ENCODE measurements at regions not wholly inside any gene's neighbourhood (a gene's known extent, or its start where the extent isn't known, plus 50 kb on each side); places are given as distances from the start of the nearest gene placed in this dataset.

- DNase-seq: no peak
These were observed 80.1 kb upstream of the ALDH1B1 start for GRCh38 chr9:38312406-38312805.

GRCh38 chr9:38311382-38312270 lies 80.9 kb upstream of the ALDH1B1 start:
- DNase-seq: no peak

GRCh38 chr9:38309324-38310195 lies 82.9 kb upstream of the ALDH1B1 start:
- no peak for DNase-seq

GRCh38 chr9:38308136-38308535 lies 84.4 kb upstream of the ALDH1B1 start:
- no peak for DNase-seq

GRCh38 chr9:38306899-38307298 lies 85.6 kb upstream of the ALDH1B1 start:
- DNase-seq: no peak

- no peak for DNase-seq
These were observed 86.9 kb upstream of the ALDH1B1 start for GRCh38 chr9:38305582-38305981.

- DNase-seq: no peak
These were observed 91.0 kb upstream of the ALDH1B1 start for GRCh38 chr9:38301376-38302106.

- DNase-seq: no peak
These were observed 92.6 kb upstream of the ALDH1B1 start for GRCh38 chr9:38299856-38300255.

- DNase-seq: no peak
These were observed 93.6 kb upstream of the ALDH1B1 start for GRCh38 chr9:38298904-38299303.

- no peak for DNase-seq
These were observed 94.0 kb upstream of the ALDH1B1 start for GRCh38 chr9:38298503-38298902.

- DNase-seq: no peak
These were observed 95.7 kb upstream of the ALDH1B1 start for GRCh38 chr9:38296807-38297206.

GRCh38 chr9:38295764-38296163 lies 96.7 kb upstream of the ALDH1B1 start:
- no peak for DNase-seq

- DNase-seq: no peak
These were observed 98.1 kb upstream of the ALDH1B1 start for GRCh38 chr9:38294220-38294960.

- DNase-seq: no peak
These were observed 99.5 kb upstream of the ALDH1B1 start for GRCh38 chr9:38293022-38293421.

- DNase-seq: no peak
These were observed 100.0 kb upstream of the ALDH1B1 start for GRCh38 chr9:38292480-38292879.

GRCh38 chr9:38289866-38290245 lies 102.6 kb upstream of the ALDH1B1 start:
- DNase-seq: no peak

- DNase-seq: peak; percentile 27
These were observed 103.2 kb upstream of the ALDH1B1 start for GRCh38 chr9:38289236-38289865.

- no peak for DNase-seq
These were observed 104.0 kb upstream of the ALDH1B1 start for GRCh38 chr9:38288502-38288901.

- DNase-seq: no peak
These were observed 105.0 kb upstream of the ALDH1B1 start for GRCh38 chr9:38287420-38287985.

GRCh38 chr9:38286766-38287165 lies 105.7 kb upstream of the ALDH1B1 start:
- no peak for DNase-seq

- no peak for DNase-seq
These were observed 106.1 kb upstream of the ALDH1B1 start for GRCh38 chr9:38286357-38286756.

GRCh38 chr9:38285236-38285635 lies 107.3 kb upstream of the ALDH1B1 start:
- DNase-seq: no peak
